ENCODE measurements at regions not wholly inside any gene's neighbourhood (a gene's known extent, or its start where the extent isn't known, plus 50 kb on each side); places are given as distances from the start of the nearest gene placed in this dataset.

DNA sequence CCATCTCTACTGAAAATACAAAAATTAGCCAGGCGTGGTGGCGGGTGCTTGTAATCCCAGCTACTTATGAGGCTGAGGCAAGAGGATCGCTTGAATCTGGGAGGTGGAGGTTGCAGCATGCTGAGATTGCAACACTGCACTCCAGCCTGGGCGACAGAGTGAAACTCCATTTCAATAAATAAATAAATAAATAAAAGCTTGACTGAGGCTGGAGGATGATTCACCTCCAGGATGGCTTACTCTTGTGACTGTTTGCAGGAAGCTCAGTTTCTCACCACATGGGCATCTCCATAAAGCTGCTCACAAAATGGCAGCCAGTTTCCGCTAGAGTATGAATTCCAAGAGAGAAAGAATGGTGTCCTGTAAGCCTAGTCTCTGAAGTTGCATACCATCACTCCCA, 191.7 kb upstream of the EDNRA start:
- no peak for TF ChIP-seq POLR2AphosphoS5 (IDR thresholded peaks at IDR 0.05)
- TF ChIP-seq POLR2A (IDR thresholded peaks at IDR 0.05): no peak
- TF ChIP-seq CTCF (IDR thresholded peaks at IDR 0.05 in 8 of 11, conservative IDR thresholded peaks at IDR 0.05 in 3 of 11): no peak
